ENCODE measurements at regions not wholly inside any gene's neighbourhood (a gene's known extent, or its start where the extent isn't known, plus 50 kb on each side); places are given as distances from the start of the nearest gene placed in this dataset.

- ChIA-PET CTCF (no interaction called here), POLR2A (ENCODE audit: low non-redundant PET) (no interaction called here)
- Histone ChIP-seq H3K4me1 (ENCODE audit: insufficient read depth, low read length, poor library complexity, severe bottlenecking) (no peaks in the 10 kb centered on the region), H3K27ac (ENCODE audit: low read depth, low read length, poor library complexity, severe bottlenecking) (no peak overlapping the region), H3K4me3 (ENCODE audit: low read depth, low read length, poor library complexity, severe bottlenecking) (no peak overlapping the region), H3K27me3 (replicated peaks; ENCODE audit: insufficient read depth, low read depth, low read length, poor library complexity) (peaks cover 11% of the 10 kb centered on the region), H3K36me3 (ENCODE audit: insufficient read depth, low read length, poor library complexity, severe bottlenecking) (no peaks in the 10 kb centered on the region), H3K9me3 (ENCODE audit: low read depth, low read length, poor library complexity, severe bottlenecking) (no peaks in the 10 kb centered on the region)
- no peak for DNase-seq (ENCODE audit: low spot score)
- no peak for TF ChIP-seq CTCF (conservative IDR thresholded peaks at IDR 0.05; ENCODE audit: low read depth, low read length)
- intact Hi-C loops (cut with micrococcal nuclease; ENCODE audit: unreplicated experiment): no loop called here
- BruUV-seq (replicated peaks): no TSS peak
Observed at GRCh38 chrX:10288373-10288975, 131.7 kb downstream of the CLCN4 start.

GRCh38 chrX:10296576-10296975, 139.8 kb downstream of the CLCN4 start:
- CTCF ChIA-PET: no interaction called here
- H3K36me3 ChIP-seq (ENCODE audit: insufficient read depth, low read length, poor library complexity, severe bottlenecking): no peaks in the 10 kb centered on the region
- no peak overlapping the region for H3K4me3 ChIP-seq (ENCODE audit: low read depth, low read length, poor library complexity, severe bottlenecking)
- TF ChIP-seq EZH2 (IDR thresholded peaks at IDR 0.05; ENCODE audit: borderline replicate concordance, low read depth, low read length, poor library complexity, severe bottlenecking) (no peak), CTCF (conservative IDR thresholded peaks at IDR 0.05; ENCODE audit: low read depth, low read length) (no peak)
- POLR2A ChIA-PET (ENCODE audit: low non-redundant PET): no interaction called here
- H3K4me1 ChIP-seq (ENCODE audit: insufficient read depth, low read length, poor library complexity, severe bottlenecking): no peaks in the 10 kb centered on the region
- DNase-seq (ENCODE audit: low spot score): no peak
- H3K27me3 ChIP-seq (replicated peaks; ENCODE audit: insufficient read depth, low read depth, low read length, poor library complexity): peaks cover 3% of the 10 kb centered on the region
- BruUV-seq (replicated peaks): no TSS peak
- intact Hi-C loops (cut with micrococcal nuclease; ENCODE audit: unreplicated experiment): no loop called here
- H3K27ac ChIP-seq (ENCODE audit: low read depth, low read length, poor library complexity, severe bottlenecking): no peak overlapping the region
- no peaks in the 10 kb centered on the region for H3K9me3 ChIP-seq (ENCODE audit: low read depth, low read length, poor library complexity, severe bottlenecking)

GRCh38 chrX:10310511-10310910, 153.7 kb downstream of the CLCN4 start:
- H3K9me3 ChIP-seq (ENCODE audit: low read depth, low read length, poor library complexity, severe bottlenecking): no peaks in the 10 kb centered on the region
- H3K36me3 ChIP-seq (ENCODE audit: insufficient read depth, low read length, poor library complexity, severe bottlenecking): no peaks in the 10 kb centered on the region
- no peak overlapping the region for H3K4me3 ChIP-seq (ENCODE audit: low read depth, low read length, poor library complexity, severe bottlenecking)
- intact Hi-C loops (cut with micrococcal nuclease; ENCODE audit: unreplicated experiment): no loop called here
- peaks cover 3% of the 10 kb centered on the region for H3K27me3 ChIP-seq (replicated peaks; ENCODE audit: insufficient read depth, low read depth, low read length, poor library complexity)
- no peak for TF ChIP-seq EZH2 (IDR thresholded peaks at IDR 0.05; ENCODE audit: borderline replicate concordance, low read depth, low read length, poor library complexity, severe bottlenecking)
- POLR2A ChIA-PET (ENCODE audit: low non-redundant PET): no interaction called here
- no peak for DNase-seq (ENCODE audit: low spot score)
- no TSS peak for BruUV-seq (replicated peaks)
- H3K4me1 ChIP-seq (ENCODE audit: insufficient read depth, low read length, poor library complexity, severe bottlenecking): no peaks in the 10 kb centered on the region
- CTCF ChIA-PET: no interaction called here
- H3K27ac ChIP-seq (ENCODE audit: low read depth, low read length, poor library complexity, severe bottlenecking): no peak overlapping the region

- CTCF ChIA-PET: no interaction called here
- POLR2A ChIA-PET (ENCODE audit: low non-redundant PET): no interaction called here
Observed at GRCh38 chrX:10314530-10315104, 157.8 kb downstream of the CLCN4 start.

More at GRCh38 chrX:10314530-10315104, 157.8 kb downstream of the CLCN4 start:
- no peak overlapping the region for H3K27ac ChIP-seq (ENCODE audit: low read depth, low read length, poor library complexity, severe bottlenecking)
- TF ChIP-seq EZH2 (IDR thresholded peaks at IDR 0.05; ENCODE audit: borderline replicate concordance, low read depth, low read length, poor library complexity, severe bottlenecking) (no peak), CTCF (conservative IDR thresholded peaks at IDR 0.05; ENCODE audit: low read depth, low read length) (no peak)
- no peak overlapping the region for H3K4me3 ChIP-seq (ENCODE audit: low read depth, low read length, poor library complexity, severe bottlenecking)
- H3K4me1 ChIP-seq (ENCODE audit: insufficient read depth, low read length, poor library complexity, severe bottlenecking): no peaks in the 10 kb centered on the region
- intact Hi-C loops (cut with micrococcal nuclease; ENCODE audit: unreplicated experiment): no loop called here
- H3K9me3 ChIP-seq (ENCODE audit: low read depth, low read length, poor library complexity, severe bottlenecking): no peaks in the 10 kb centered on the region
- peaks cover 3% of the 10 kb centered on the region for H3K27me3 ChIP-seq (replicated peaks; ENCODE audit: insufficient read depth, low read depth, low read length, poor library complexity)
- no peak for DNase-seq (ENCODE audit: low spot score)
- H3K36me3 ChIP-seq (ENCODE audit: insufficient read depth, low read length, poor library complexity, severe bottlenecking): no peaks in the 10 kb centered on the region
- no TSS peak for BruUV-seq (replicated peaks)
